ENCODE measurements at regions not wholly inside any gene's neighbourhood (a gene's known extent, or its start where the extent isn't known, plus 50 kb on each side); places are given as distances from the start of the nearest gene placed in this dataset.

- TF ChIP-seq CTCF (IDR thresholded peaks at IDR 0.05 in 2 of 3, conservative IDR thresholded peaks at IDR 0.05 in 1 of 3; ENCODE audit: borderline replicate concordance in 1 of 3, insufficient read depth in 1 of 3, low read depth in 2 of 3, low read length in 2 of 3) (no peak), SP1 (IDR thresholded peaks at IDR 0.05; ENCODE audit: low read depth) (no peak), YY1 (IDR thresholded peaks at IDR 0.05; ENCODE audit: extremely low read depth, insufficient replicate concordance, low read depth, low read length) (no peak), POLR2AphosphoS5 (IDR thresholded peaks at IDR 0.05; ENCODE audit: low read depth, low read length) (no peak), ZNF274 (IDR thresholded peaks at IDR 0.05; ENCODE audit: low read depth, low read length) (no peak), EZH2phosphoT487 (IDR thresholded peaks at IDR 0.05; ENCODE audit: borderline replicate concordance) (no peak), POLR2A (IDR thresholded peaks at IDR 0.05; ENCODE audit: borderline replicate concordance, extremely low read depth, insufficient read depth, insufficient read length) (no peak), EZH2 (IDR thresholded peaks at IDR 0.05) (no peak), CEBPB (IDR thresholded peaks at IDR 0.05; ENCODE audit: low read depth) (no peak)
These were observed 98.6 kb upstream of the RSPO3 start for GRCh38 chr6:127019828-127020227.
